ENCODE measurements at regions not wholly inside any gene's neighbourhood (a gene's known extent, or its start where the extent isn't known, plus 50 kb on each side); places are given as distances from the start of the nearest gene placed in this dataset.

DNA sequence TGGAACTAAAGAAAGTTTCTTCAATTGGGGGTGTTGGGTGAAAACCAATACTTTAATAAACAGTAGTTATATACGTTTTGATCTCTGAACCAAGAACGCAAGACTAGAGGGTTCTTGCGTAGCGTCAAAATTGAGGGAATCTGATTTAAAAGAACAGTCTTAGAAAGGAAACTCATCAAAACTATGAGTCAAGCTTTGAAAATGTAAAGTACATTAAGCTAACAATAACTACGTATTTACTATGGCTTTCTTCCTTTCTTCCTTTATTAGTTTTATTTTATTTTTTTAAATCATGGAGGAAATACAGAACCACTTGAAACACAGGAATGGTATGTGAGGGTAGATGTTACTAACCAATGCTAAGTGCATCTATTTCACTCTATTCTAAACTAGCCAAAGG is 287.0 kb upstream of the RSPO3 start:
- Histone ChIP-seq H3K4me3 (ENCODE audit: low read depth, low read length) (no peak overlapping the region), H3K4me1 (no peaks in the 10 kb centered on the region), H3K36me3 (ENCODE audit: control insufficient read depth, insufficient read depth, low read length) (no peaks in the 10 kb centered on the region), H3K9me3 (no peaks in the 10 kb centered on the region), H3K27me3 (replicated peaks; ENCODE audit: control insufficient read depth, insufficient read depth, low read length) (no peaks in the 10 kb centered on the region)
- ChIA-PET CTCF (no interaction called here), POLR2A (no interaction called here)
- Mint-ChIP-seq H3K9me3 (ENCODE audit: unreplicated experiment) (no peaks in the 10 kb centered on the region), H3K4me1 (ENCODE audit: low read depth, unreplicated experiment) (no peaks in the 10 kb centered on the region), H3K36me3 (ENCODE audit: insufficient read depth, unreplicated experiment) (no peaks in the 10 kb centered on the region), H3K4me3 (ENCODE audit: unreplicated experiment) (no peak overlapping the region), H3K27me3 (ENCODE audit: insufficient read depth, unreplicated experiment) (no peaks in the 10 kb centered on the region), H3K27ac (ENCODE audit: unreplicated experiment) (no peak overlapping the region)
- intact Hi-C loops (cut with micrococcal nuclease; ENCODE audit: unreplicated experiment): no loop called here
- TF ChIP-seq, protein P1, sequence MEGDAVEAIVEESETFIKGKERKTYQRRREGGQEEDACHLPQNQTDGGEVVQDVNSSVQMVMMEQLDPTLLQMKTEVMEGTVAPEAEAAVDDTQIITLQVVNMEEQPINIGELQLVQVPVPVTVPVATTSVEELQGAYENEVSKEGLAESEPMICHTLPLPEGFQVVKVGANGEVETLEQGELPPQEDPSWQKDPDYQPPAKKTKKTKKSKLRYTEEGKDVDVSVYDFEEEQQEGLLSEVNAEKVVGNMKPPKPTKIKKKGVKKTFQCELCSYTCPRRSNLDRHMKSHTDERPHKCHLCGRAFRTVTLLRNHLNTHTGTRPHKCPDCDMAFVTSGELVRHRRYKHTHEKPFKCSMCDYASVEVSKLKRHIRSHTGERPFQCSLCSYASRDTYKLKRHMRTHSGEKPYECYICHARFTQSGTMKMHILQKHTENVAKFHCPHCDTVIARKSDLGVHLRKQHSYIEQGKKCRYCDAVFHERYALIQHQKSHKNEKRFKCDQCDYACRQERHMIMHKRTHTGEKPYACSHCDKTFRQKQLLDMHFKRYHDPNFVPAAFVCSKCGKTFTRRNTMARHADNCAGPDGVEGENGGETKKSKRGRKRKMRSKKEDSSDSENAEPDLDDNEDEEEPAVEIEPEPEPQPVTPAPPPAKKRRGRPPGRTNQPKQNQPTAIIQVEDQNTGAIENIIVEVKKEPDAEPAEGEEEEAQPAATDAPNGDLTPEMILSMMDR (IDR thresholded peaks at IDR 0.05; ENCODE audit: insufficient read depth in 1 of 2, low read depth in 1 of 2, low read length in 1 of 2, severe bottlenecking in 1 of 2, unreplicated experiment in 1 of 2): no peak
- BruUV-seq (replicated peaks): no TSS peak
- DNase-seq: no peak

DNA sequence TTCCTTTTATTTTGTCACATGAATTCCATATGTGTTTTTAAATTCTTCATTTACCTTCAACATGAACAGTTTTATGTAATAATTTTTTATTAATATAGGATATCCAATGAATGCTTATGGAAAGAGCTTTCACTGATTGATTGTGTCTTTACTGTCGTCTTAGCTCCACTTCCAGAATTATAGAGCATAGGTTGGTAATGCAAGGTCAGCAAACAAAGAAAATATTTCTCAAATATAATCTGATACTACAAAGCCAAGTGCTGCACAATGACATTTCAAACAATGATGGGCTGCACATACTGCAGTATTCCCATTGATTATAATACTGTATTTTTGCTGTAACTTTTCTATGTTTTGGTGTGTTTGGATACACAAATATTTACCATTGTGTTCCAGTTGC is 275.7 kb upstream of the RSPO3 start:
- no peaks in the 10 kb centered on the region for H3K9me3 ChIP-seq
- H3K36me3 Mint-ChIP-seq (ENCODE audit: insufficient read depth, unreplicated experiment): no peaks in the 10 kb centered on the region
- ChIA-PET CTCF (no interaction called here), POLR2A (no interaction called here)
- intact Hi-C loops (cut with micrococcal nuclease; ENCODE audit: unreplicated experiment): no loop called here
- BruUV-seq (replicated peaks): no TSS peak
- peaks cover 7% of the 10 kb centered on the region; the same call in 1 of the 2 replicates for H3K4me1 ChIP-seq
- TF ChIP-seq, protein P1 (IDR thresholded peaks at IDR 0.05; ENCODE audit: insufficient read depth in 1 of 2, low read depth in 1 of 2, low read length in 1 of 2, severe bottlenecking in 1 of 2, unreplicated experiment in 1 of 2): no peak
- DNase-seq: no peak
- H3K36me3 ChIP-seq (ENCODE audit: control insufficient read depth, insufficient read depth, low read length): no peaks in the 10 kb centered on the region
- H3K4me3 Mint-ChIP-seq (ENCODE audit: unreplicated experiment): no peak overlapping the region
- H3K4me1 Mint-ChIP-seq (ENCODE audit: low read depth, unreplicated experiment): no peaks in the 10 kb centered on the region
- H3K9me3 Mint-ChIP-seq (ENCODE audit: unreplicated experiment): no peaks in the 10 kb centered on the region
- no peak overlapping the region for H3K4me3 ChIP-seq (ENCODE audit: low read depth, low read length)
- no peak overlapping the region for H3K27ac Mint-ChIP-seq (ENCODE audit: unreplicated experiment)
- no peaks in the 10 kb centered on the region for H3K27me3 Mint-ChIP-seq (ENCODE audit: insufficient read depth, unreplicated experiment)
- H3K27me3 ChIP-seq (replicated peaks; ENCODE audit: control insufficient read depth, insufficient read depth, low read length): no peaks in the 10 kb centered on the region

DNA sequence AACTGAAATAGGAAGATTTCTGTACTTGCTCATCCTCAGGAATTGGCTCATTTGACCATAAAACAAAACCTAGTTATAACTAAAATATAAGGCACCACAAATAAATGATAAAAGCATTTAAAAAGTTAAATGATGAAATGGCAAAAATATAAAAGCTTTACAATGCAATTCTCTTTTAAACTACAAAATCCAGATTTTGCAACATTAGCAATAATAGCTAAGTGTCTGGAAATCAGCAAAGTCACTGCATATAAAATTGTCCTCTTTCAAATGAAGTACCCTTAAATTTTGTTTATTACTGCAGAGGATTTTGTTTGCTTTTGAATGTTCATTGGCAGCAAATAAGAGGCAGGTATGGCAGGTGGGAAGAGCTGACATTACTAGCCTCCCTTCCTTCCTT is 270.4 kb upstream of the RSPO3 start:
- H3K36me3 ChIP-seq (ENCODE audit: control insufficient read depth, insufficient read depth, low read length): no peaks in the 10 kb centered on the region
- Mint-ChIP-seq H3K9me3 (ENCODE audit: unreplicated experiment) (peaks cover 15% of the 10 kb centered on the region), H3K4me1 (ENCODE audit: low read depth, unreplicated experiment) (peaks cover under 1% of the 10 kb centered on the region), H3K27me3 (ENCODE audit: insufficient read depth, unreplicated experiment) (no peaks in the 10 kb centered on the region), H3K27ac (ENCODE audit: unreplicated experiment) (no peak overlapping the region), H3K4me3 (ENCODE audit: unreplicated experiment) (no peak overlapping the region), H3K36me3 (ENCODE audit: insufficient read depth, unreplicated experiment) (no peaks in the 10 kb centered on the region)
- BruUV-seq (replicated peaks): no TSS peak
- no peaks in the 10 kb centered on the region for H3K9me3 ChIP-seq
- CTCF ChIA-PET: no interaction called here
- POLR2A ChIA-PET: no interaction called here
- H3K27me3 ChIP-seq (replicated peaks; ENCODE audit: control insufficient read depth, insufficient read depth, low read length): no peaks in the 10 kb centered on the region
- no peak for DNase-seq
- TF ChIP-seq, protein P1 (IDR thresholded peaks at IDR 0.05; ENCODE audit: insufficient read depth in 1 of 2, low read depth in 1 of 2, low read length in 1 of 2, severe bottlenecking in 1 of 2, unreplicated experiment in 1 of 2): no peak
- intact Hi-C loops (cut with micrococcal nuclease; ENCODE audit: unreplicated experiment): no loop called here
- H3K4me1 ChIP-seq: peaks cover 3% of the 10 kb centered on the region; the same call in 1 of the 2 replicates
- no peak overlapping the region for H3K4me3 ChIP-seq (ENCODE audit: low read depth, low read length)

Data from Caco-2 (cell line).